ENCODE measurements at regions not wholly inside any gene's neighbourhood (a gene's known extent, or its start where the extent isn't known, plus 50 kb on each side); places are given as distances from the start of the nearest gene placed in this dataset.
A peak's percentile ranks its signal among the peaks of the same experiment; 100 is the strongest.
"Not testable (repeated sequence)": the region's sequence is repeated elsewhere in the genome, so short reads cannot be mapped to it uniquely, and the experiment has no call there.

DNA sequence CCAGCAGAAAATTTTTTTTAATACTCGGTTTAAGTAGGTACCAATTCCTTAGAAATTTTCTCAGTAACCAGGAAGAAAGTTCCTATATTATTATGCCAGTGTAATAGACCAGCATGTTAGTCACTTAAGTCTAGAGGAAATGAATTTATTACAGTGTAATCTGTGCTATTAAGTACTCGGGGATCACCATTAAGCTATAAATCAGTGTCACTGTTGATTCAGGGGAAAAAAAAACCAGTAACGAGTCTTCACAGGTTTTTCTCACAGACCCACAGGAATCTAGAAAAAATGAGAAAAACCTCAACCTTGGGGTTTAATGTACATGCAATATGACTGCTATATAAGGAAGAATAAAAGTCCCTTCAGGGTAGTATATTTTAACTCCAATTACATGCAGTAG, 138.3 kb upstream of the IL1RAPL2 start:
- H3K36me3 Mint-ChIP-seq (ENCODE audit: low read depth): no peaks in the 10 kb centered on the region
- no peaks in the 10 kb centered on the region for H3K9me3 Mint-ChIP-seq
- H3K4me1 Mint-ChIP-seq: no peaks in the 10 kb centered on the region
- H3K4me3 Mint-ChIP-seq: no peak overlapping the region
- ATAC-seq (replicated peaks): no peak
- no peak overlapping the region for H3K27ac Mint-ChIP-seq
- H3K27me3 Mint-ChIP-seq: no peaks in the 10 kb centered on the region

DNA sequence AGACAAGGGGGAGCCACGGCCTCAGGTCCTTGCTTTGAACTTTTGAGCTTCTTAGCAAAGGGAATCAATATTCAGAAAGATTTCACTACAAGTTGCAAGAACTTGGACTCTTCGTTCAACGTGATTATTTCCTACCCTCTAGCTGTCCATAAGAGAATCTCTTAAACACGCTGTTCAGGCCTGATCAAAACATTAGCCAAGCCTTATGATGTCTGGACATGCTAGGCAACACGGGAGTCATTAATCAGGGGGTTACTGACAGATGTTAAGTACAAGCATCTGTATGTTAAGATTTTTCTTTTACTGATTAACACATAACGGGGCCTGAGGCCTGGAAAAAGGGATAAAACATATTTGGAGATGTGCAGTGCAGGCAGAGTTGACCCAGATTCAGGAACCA, 138.9 kb upstream of the IL1RAPL2 start:
- no peaks in the 10 kb centered on the region for H3K4me1 Mint-ChIP-seq
- no peaks in the 10 kb centered on the region for H3K9me3 Mint-ChIP-seq
- ATAC-seq (replicated peaks): no peak
- no peak overlapping the region for H3K4me3 Mint-ChIP-seq
- no peaks in the 10 kb centered on the region for H3K27me3 Mint-ChIP-seq
- H3K36me3 Mint-ChIP-seq (ENCODE audit: low read depth): no peaks in the 10 kb centered on the region
- H3K27ac Mint-ChIP-seq: no peak overlapping the region

DNA sequence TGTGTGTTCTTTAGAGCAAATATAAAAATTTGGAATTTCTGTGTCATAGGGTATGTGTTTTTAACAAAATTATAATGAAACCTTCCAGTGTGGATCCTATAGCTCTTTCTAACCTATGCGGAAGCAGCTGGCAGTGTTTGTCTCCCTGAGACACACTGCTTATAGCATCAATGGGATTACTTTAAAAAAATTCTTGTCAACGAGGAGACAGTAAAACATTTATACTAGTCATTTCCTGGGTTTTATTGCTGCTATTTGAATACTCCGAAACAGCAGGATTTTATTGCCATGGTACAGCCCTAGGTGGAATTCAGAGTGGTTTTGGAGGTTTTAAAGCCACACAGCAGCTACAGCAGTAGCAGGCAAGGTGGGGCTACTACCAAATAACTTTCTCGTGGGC, 145.1 kb upstream of the IL1RAPL2 start:
- no peaks in the 10 kb centered on the region for H3K4me1 Mint-ChIP-seq
- H3K9me3 Mint-ChIP-seq: no peaks in the 10 kb centered on the region
- H3K27me3 Mint-ChIP-seq: no peaks in the 10 kb centered on the region
- H3K27ac Mint-ChIP-seq: no peak overlapping the region
- no peaks in the 10 kb centered on the region for H3K36me3 Mint-ChIP-seq (ENCODE audit: low read depth)
- ATAC-seq (replicated peaks): no peak
- no peak overlapping the region for H3K4me3 Mint-ChIP-seq

DNA sequence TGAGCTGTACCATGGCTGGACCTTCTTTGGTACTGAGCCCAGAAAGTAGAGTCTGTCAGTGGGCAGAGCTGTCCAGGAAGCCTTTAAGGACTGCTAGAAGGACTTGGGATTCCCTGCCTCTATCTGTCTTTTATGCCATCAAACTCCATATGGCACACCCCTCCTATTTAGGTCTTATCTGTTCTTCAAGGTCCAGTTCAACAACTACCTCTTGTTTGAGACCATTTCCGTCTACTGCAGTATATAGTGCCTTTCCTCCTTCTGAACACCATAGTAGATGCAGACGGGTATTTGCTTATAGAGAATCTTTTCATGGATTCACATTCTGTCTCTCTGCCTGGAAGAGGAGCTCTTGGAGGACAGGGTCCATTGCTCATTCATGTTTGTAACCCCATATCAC, 146.1 kb upstream of the IL1RAPL2 start:
- Mint-ChIP-seq H3K27ac (no peak overlapping the region), H3K4me3 (no peak overlapping the region), H3K36me3 (ENCODE audit: low read depth) (no peaks in the 10 kb centered on the region), H3K27me3 (no peaks in the 10 kb centered on the region), H3K9me3 (no peaks in the 10 kb centered on the region), H3K4me1 (no peaks in the 10 kb centered on the region)
- ATAC-seq (replicated peaks): no peak

DNA sequence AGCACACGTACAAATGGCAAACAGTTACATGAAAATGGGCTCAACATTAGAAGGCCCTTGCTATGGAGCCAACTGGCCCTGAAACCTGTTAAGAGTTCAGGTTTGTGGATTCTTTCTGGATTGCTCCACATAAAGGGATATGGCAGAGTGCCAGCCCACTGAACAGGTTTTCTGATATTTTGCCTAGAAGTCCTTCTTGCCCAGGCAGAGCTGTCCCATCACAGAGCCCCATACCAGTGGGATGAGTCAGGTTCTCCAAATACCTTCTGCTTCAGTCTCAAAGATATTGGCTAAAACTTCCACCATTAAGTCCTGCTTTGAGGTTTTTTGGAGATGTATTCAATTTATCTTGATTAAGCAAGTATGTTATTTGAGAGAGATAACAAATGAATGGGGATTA, 146.8 kb upstream of the IL1RAPL2 start:
- Mint-ChIP-seq H3K4me3 (no peak overlapping the region), H3K9me3 (no peaks in the 10 kb centered on the region), H3K27me3 (no peaks in the 10 kb centered on the region), H3K36me3 (ENCODE audit: low read depth) (no peaks in the 10 kb centered on the region), H3K4me1 (no peaks in the 10 kb centered on the region), H3K27ac (no peak overlapping the region)
- ATAC-seq (replicated peaks): no peak

DNA sequence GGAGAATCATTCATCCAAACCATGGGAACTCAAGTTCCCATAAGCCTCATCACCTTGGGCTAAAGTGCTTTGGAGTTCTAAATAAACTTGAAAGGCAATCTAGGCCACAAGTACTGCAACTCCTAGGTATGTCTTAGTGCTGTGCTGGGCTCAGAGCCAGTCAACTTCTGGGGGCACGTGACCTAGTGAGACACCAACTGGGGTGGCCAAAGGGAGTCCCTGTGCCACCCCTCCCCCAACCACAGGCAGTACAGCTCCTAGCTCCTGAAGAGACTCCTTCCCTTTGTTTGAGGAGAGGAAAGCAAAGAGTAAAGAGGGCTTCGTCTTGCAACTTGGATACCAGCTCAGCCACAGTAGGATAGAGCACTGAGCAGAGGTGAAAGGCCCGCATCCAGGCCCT, 154.2 kb upstream of the IL1RAPL2 start:
- Mint-ChIP-seq H3K4me3 (no peak overlapping the region), H3K9me3 (no peaks in the 10 kb centered on the region), H3K36me3 (ENCODE audit: low read depth) (no peaks in the 10 kb centered on the region), H3K27ac (no peak overlapping the region), H3K27me3 (no peaks in the 10 kb centered on the region), H3K4me1 (no peaks in the 10 kb centered on the region)
- ATAC-seq (replicated peaks): no peak

DNA sequence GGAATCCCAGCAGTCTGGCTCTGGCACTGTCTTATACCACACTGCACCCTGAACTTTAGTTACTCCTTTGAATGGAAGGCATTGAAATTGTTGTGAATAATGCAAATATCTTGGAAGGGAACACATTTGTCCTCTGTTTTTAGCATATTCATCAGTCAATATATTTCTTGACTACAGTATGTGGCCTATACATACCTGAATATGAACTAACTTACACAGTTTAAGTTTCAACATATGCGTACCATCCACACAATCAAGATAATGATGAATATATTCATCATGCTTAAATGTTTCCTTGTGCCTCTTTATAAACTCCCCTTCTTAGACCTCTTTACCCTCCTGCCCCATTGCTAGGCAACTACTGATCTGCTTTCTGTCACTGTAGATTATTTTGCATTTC, 145.7 kb upstream of the ESX1 start:
- Mint-ChIP-seq H3K36me3 (ENCODE audit: low read depth) (no peaks in the 10 kb centered on the region), H3K9me3 (no peaks in the 10 kb centered on the region), H3K4me3 (no peak overlapping the region), H3K27ac (no peak overlapping the region), H3K27me3 (no peaks in the 10 kb centered on the region), H3K4me1 (no peaks in the 10 kb centered on the region)
- no peak for ATAC-seq (replicated peaks)

DNA sequence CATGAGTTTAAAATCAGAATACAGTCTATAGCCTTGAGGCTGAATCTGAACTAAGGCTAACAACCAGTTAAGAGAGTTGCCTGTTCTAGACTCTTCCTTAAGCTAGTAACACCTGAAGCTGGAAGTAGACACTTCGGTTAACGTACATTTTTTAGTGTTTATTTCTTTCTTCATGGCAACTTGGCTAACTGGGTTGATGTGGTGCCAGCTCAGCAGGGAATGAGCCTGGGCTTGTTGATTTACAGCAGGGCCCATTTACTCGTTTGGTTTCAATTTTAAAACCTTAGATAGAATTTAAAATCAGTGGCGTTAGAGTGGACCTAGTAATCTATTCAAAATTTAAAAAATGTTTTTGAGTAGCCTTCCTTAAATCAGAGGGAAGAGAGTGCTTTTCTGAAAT, 137.6 kb upstream of the ESX1 start:
- Mint-ChIP-seq H3K9me3 (no peaks in the 10 kb centered on the region), H3K36me3 (ENCODE audit: low read depth) (no peaks in the 10 kb centered on the region), H3K27me3 (no peaks in the 10 kb centered on the region), H3K27ac (no peak overlapping the region), H3K4me1 (no peaks in the 10 kb centered on the region), H3K4me3 (no peak overlapping the region)
- no peak for ATAC-seq (replicated peaks)

DNA sequence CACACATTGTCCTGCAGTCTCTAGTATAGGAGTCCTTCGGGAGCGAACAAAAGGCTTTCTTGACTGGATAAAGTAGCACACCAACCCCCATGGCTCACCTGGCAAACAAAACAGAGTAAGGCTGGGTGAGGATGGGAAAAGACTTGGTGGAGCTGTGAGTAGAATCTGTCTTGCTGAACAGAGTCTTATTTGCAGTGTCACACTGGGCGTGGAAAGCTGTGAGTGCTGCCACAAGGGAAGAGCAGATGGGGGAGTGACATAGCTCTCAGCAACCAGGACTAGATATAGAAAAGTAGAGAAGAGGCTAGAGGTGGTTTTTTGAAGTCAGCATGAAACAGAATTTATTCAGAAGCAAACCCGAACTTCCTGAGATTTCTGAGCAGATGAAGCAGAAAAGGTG, 137.2 kb upstream of the ESX1 start:
- no peaks in the 10 kb centered on the region for H3K9me3 Mint-ChIP-seq
- no peak overlapping the region for H3K27ac Mint-ChIP-seq
- H3K4me1 Mint-ChIP-seq: no peaks in the 10 kb centered on the region
- no peak overlapping the region for H3K4me3 Mint-ChIP-seq
- no peak for ATAC-seq (replicated peaks)
- H3K36me3 Mint-ChIP-seq (ENCODE audit: low read depth): no peaks in the 10 kb centered on the region
- no peaks in the 10 kb centered on the region for H3K27me3 Mint-ChIP-seq

DNA sequence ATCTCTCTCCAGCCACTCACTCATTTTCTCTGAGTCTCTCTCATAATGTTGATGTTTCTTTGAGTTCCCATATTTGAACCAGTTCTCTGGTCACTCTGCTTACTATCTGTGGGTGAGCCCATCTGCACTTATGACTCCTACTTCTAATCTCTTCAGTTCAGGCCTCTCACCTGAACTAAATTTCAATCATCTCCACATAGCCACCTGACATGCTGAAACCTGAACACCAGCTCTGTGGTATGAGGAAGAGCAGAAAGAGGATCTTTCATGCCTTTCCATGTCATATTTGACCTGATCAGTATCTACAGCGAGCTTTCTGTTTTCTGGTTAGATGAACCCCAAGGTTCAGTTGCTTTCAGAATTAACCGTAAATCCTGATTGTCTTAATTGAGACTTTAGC, 122.2 kb upstream of the ESX1 start:
- ATAC-seq (replicated peaks): no peak
- Mint-ChIP-seq H3K4me3 (no peak overlapping the region), H3K27ac (no peak overlapping the region), H3K27me3 (peaks cover 7% of the 10 kb centered on the region), H3K36me3 (ENCODE audit: low read depth) (no peaks in the 10 kb centered on the region), H3K9me3 (no peaks in the 10 kb centered on the region), H3K4me1 (no peaks in the 10 kb centered on the region)

DNA sequence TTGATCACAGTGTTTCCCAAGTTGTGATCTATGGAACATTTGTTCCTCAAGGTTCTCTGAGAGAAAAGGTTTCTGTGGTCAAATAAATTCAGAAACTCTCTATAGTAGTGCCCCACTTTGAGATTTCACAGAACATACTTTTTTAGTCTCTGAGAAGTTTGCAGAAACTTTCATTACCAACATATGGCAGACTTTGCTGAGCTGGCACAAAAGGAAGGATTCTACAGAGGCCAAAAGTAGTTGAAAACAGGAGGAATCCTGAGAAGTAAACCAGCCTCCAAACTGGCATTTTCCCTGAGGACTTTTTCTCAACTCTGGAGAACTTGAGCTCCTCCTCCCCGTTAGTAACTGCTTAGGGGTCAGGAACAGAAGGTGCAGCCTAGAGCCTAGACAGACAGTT, 117.8 kb upstream of the ESX1 start:
- Mint-ChIP-seq H3K27me3 (no peaks in the 10 kb centered on the region), H3K36me3 (ENCODE audit: low read depth) (no peaks in the 10 kb centered on the region), H3K4me3 (no peak overlapping the region), H3K4me1 (no peaks in the 10 kb centered on the region), H3K9me3 (no peaks in the 10 kb centered on the region), H3K27ac (no peak overlapping the region)
- no peak for ATAC-seq (replicated peaks)

DNA sequence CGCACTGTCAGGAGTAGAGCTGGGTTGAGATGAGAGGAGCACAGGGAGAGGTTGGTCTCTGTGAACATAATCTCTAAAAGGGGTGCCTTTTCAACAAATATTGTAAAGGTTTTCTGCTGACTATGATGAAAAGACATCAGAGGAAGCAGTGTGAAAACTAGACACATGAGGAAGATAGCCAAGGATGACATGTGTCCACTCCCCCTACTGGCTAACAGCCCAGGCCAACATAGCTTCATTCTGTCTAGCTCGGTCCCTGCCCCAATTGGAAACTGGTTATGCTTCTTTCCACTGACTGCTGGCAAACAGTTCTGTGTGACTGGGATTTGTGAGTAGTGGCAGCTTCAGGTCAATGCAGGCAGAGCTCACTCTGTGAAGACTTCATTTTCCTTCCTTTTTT, 115.4 kb upstream of the ESX1 start:
- H3K9me3 Mint-ChIP-seq: no peaks in the 10 kb centered on the region
- H3K27me3 Mint-ChIP-seq: peaks cover 8% of the 10 kb centered on the region
- H3K4me1 Mint-ChIP-seq: no peaks in the 10 kb centered on the region
- ATAC-seq (replicated peaks): no peak
- no peak overlapping the region for H3K27ac Mint-ChIP-seq
- no peaks in the 10 kb centered on the region for H3K36me3 Mint-ChIP-seq (ENCODE audit: low read depth)
- H3K4me3 Mint-ChIP-seq: no peak overlapping the region

DNA sequence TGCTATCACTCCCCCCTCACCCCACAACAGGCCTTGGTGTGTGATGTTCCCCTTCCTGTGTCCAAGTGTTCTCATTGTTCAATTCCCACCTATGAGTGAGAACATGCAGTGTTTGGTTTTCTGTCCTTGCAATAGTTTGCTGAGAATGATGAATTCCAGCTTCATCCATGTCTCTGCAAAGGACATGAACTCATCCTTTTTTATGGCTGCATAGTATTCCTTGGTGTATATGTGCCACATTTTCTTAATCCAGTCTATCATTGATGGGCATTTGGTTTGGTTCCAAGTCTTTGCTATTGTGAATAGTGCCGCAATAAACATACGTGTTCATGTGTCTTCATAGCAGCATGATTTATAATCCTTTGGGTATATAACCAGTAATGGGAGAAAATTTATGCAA, 106.0 kb upstream of the ESX1 start:
- H3K27ac Mint-ChIP-seq; H3K4me3 Mint-ChIP-seq; H3K36me3 Mint-ChIP-seq (ENCODE audit: low read depth); ATAC-seq (replicated peaks); H3K9me3 Mint-ChIP-seq; H3K4me1 Mint-ChIP-seq; H3K27me3 Mint-ChIP-seq: not testable (repeated sequence)

DNA sequence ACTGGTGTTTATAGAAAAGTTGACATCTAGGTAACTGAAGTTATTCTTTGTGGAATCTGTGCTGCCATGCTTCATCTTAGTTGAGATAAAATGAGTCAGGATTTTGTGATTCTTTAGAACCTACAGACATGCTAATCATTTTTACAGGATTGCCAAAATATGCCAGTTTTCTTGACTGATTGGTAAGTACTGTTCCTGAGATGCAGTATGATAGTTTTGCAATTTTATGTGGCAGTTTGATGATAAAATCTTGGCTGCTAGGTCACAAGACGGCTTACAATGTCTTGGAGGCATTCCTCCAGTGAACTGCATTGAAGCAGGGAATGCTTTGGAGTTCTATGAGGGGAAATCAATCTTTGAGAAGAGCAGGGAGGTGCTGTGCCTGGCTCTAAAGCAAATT, 104.4 kb upstream of the ESX1 start:
- Mint-ChIP-seq H3K36me3 (ENCODE audit: low read depth) (no peaks in the 10 kb centered on the region), H3K4me1 (no peaks in the 10 kb centered on the region), H3K27me3 (no peaks in the 10 kb centered on the region), H3K9me3 (no peaks in the 10 kb centered on the region), H3K4me3 (no peak overlapping the region), H3K27ac (no peak overlapping the region)
- no peak for ATAC-seq (replicated peaks)

DNA sequence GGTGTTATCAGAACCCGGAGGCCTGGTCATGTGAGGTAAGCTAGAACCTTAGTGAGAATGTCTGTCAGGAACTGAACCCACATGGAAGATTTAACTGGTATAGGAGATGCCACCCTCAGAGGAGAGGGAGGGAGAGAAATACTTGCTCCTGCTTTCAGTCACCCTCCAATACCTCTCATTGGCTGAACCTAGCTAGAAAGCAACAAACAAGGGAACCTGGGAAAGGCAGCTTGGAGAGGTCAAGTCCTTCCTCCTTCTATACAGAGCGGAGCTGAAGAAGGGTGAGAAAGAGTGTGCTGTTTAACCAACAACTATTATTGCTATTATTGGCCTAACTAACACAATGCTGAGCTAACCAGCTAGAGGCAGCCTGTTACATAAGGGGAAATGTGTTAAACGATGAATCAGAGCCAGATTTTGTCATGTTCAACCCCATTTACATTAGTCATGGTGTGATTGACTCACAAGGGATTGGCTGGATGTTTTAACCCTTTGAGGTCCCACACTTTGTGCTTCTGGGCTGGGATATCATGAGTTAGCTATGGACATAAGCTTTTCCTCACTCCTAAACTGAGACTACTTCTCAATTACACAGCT, 96.5 kb upstream of the ESX1 start:
- ATAC-seq (replicated peaks): peak; percentile 49
- Mint-ChIP-seq H3K36me3 (ENCODE audit: low read depth) (no peaks in the 10 kb centered on the region), H3K27me3 (peaks cover 10% of the 10 kb centered on the region), H3K27ac (no peak overlapping the region), H3K4me1 (no peaks in the 10 kb centered on the region), H3K4me3 (no peak overlapping the region), H3K9me3 (no peaks in the 10 kb centered on the region)

DNA sequence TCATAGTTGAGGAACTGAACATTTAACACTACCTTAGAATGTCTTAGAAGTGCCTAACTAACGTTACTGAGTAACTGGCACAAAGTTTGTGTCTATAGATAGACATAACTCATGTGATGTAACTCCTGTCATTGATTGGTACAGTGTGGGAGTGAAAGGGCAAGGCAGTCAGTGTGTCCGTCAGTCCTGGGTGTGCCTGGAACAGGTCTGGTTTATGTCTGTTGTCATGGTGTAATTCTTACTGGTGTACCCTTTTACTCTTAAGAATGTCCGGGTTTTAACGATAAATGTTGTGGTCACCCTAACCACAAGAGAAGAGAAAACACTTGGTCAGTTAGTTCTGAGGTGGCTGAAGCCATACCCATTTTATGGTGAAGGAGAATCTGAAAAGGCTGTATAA, 93.1 kb upstream of the ESX1 start:
- H3K4me1 Mint-ChIP-seq: no peaks in the 10 kb centered on the region
- H3K27ac Mint-ChIP-seq: no peak overlapping the region
- no peaks in the 10 kb centered on the region for H3K36me3 Mint-ChIP-seq (ENCODE audit: low read depth)
- ATAC-seq (replicated peaks): no peak
- H3K9me3 Mint-ChIP-seq: no peaks in the 10 kb centered on the region
- no peak overlapping the region for H3K4me3 Mint-ChIP-seq
- peaks cover 8% of the 10 kb centered on the region for H3K27me3 Mint-ChIP-seq

Measured in activated T-helper 17 cell treated with anti-CD3 and anti-CD28 coated beads, Interleukin-2, amount 50 U/mL, for 72 hours (primary cell).